ENCODE measurements at regions not wholly inside any gene's neighbourhood (a gene's known extent, or its start where the extent isn't known, plus 50 kb on each side); places are given as distances from the start of the nearest gene placed in this dataset.

DNA sequence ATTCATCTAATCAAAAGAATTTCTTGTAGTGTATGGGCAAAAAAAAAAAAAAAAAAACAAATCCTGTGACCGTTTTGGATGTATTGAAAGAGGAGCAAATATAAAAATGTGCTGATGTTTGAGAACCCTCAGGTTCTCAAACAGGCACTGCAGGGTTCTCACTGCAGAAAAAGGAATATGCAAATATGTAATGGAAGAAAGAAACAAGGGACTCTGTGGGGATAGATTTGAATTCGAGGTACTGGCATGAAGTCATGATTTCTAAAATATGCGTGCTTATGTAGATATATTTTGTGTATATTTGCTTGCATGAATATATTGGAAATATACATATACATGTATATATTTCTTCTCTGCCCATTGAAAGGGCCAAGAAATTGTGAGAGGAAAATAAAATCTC is 365.0 kb upstream of the RUNX1 start:
- H3K27me3 ChIP-seq (ENCODE audit: insufficient read depth, poor library complexity, severe bottlenecking): no peaks in the 10 kb centered on the region
- no peak for DNase-seq (ENCODE audit: low read depth in 1 of 2, low spot score in 1 of 2)
- no peak overlapping the region for H3K27ac ChIP-seq (replicated peaks)
- TF ChIP-seq POLR2AphosphoS5 (IDR thresholded peaks at IDR 0.05; ENCODE audit: low read depth): no peak
- TF ChIP-seq SPI1 (IDR thresholded peaks at IDR 0.05; ENCODE audit: borderline replicate concordance, low read depth): no peak
- TF ChIP-seq, protein P1, sequence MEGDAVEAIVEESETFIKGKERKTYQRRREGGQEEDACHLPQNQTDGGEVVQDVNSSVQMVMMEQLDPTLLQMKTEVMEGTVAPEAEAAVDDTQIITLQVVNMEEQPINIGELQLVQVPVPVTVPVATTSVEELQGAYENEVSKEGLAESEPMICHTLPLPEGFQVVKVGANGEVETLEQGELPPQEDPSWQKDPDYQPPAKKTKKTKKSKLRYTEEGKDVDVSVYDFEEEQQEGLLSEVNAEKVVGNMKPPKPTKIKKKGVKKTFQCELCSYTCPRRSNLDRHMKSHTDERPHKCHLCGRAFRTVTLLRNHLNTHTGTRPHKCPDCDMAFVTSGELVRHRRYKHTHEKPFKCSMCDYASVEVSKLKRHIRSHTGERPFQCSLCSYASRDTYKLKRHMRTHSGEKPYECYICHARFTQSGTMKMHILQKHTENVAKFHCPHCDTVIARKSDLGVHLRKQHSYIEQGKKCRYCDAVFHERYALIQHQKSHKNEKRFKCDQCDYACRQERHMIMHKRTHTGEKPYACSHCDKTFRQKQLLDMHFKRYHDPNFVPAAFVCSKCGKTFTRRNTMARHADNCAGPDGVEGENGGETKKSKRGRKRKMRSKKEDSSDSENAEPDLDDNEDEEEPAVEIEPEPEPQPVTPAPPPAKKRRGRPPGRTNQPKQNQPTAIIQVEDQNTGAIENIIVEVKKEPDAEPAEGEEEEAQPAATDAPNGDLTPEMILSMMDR (IDR thresholded peaks at IDR 0.05; ENCODE audit: insufficient read depth, low read length): no peak
- no peak overlapping the region for H3K4me3 ChIP-seq (replicated peaks; ENCODE audit: insufficient read depth, low read length)

DNA sequence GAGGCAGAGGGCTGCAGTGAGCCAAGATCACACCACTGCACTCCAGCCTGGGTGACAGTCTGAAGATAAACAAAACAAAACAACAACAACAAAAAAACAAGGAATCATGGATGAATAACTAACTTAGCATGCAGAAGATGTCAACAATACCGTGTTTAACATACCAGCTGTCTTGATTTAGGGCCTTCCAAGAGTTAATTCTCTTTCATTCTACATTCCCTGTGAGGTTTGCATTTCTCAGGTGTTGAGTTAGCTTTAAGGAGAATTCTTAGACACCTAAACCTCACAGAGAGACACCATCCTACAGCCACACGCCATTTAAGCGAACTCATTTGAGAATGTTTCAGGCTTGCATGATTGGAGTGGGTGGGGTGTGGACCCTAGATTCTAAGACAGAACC is 363.1 kb upstream of the RUNX1 start:
- no peak overlapping the region for H3K4me3 ChIP-seq (replicated peaks; ENCODE audit: insufficient read depth, low read length)
- no peaks in the 10 kb centered on the region for H3K27me3 ChIP-seq (ENCODE audit: insufficient read depth, poor library complexity, severe bottlenecking)
- TF ChIP-seq, protein P1 (IDR thresholded peaks at IDR 0.05; ENCODE audit: insufficient read depth, low read length): no peak
- TF ChIP-seq GABPA (IDR thresholded peaks at IDR 0.05; ENCODE audit: low read depth): no peak
- no peak for TF ChIP-seq SPI1 (IDR thresholded peaks at IDR 0.05; ENCODE audit: borderline replicate concordance, low read depth)
- no peak for TF ChIP-seq POLR2AphosphoS5 (IDR thresholded peaks at IDR 0.05; ENCODE audit: low read depth)
- TF ChIP-seq, protein P2, sequence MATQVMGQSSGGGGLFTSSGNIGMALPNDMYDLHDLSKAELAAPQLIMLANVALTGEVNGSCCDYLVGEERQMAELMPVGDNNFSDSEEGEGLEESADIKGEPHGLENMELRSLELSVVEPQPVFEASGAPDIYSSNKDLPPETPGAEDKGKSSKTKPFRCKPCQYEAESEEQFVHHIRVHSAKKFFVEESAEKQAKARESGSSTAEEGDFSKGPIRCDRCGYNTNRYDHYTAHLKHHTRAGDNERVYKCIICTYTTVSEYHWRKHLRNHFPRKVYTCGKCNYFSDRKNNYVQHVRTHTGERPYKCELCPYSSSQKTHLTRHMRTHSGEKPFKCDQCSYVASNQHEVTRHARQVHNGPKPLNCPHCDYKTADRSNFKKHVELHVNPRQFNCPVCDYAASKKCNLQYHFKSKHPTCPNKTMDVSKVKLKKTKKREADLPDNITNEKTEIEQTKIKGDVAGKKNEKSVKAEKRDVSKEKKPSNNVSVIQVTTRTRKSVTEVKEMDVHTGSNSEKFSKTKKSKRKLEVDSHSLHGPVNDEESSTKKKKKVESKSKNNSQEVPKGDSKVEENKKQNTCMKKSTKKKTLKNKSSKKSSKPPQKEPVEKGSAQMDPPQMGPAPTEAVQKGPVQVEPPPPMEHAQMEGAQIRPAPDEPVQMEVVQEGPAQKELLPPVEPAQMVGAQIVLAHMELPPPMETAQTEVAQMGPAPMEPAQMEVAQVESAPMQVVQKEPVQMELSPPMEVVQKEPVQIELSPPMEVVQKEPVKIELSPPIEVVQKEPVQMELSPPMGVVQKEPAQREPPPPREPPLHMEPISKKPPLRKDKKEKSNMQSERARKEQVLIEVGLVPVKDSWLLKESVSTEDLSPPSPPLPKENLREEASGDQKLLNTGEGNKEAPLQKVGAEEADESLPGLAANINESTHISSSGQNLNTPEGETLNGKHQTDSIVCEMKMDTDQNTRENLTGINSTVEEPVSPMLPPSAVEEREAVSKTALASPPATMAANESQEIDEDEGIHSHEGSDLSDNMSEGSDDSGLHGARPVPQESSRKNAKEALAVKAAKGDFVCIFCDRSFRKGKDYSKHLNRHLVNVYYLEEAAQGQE (IDR thresholded peaks at IDR 0.05; ENCODE audit: insufficient replicate concordance, low read depth): no peak
- H3K27ac ChIP-seq (replicated peaks): no peak overlapping the region
- DNase-seq (ENCODE audit: low read depth in 1 of 2, low spot score in 1 of 2): no peak

DNA sequence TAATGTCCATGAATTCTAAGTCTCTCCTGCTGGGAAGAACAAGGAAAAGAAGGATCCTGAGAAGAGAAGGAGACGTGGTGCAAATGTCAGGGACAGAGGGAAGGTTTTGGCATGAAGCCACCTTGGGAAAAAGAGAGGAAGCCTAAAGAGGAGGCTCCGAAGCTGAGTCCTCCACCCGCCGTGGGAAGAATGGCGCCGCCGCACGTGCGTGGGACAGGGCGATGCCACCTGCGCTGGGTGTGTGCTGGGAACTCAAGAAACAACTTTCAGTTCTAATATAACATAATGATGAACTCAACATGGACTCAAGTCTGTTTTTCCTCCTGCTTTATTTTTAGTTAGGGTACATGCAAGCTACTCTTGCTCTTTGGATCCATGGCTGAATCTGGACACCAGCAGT is 362.3 kb upstream of the RUNX1 start:
- Histone ChIP-seq H3K27me3 (ENCODE audit: insufficient read depth, poor library complexity, severe bottlenecking) (no peaks in the 10 kb centered on the region), H3K4me3 (replicated peaks; ENCODE audit: insufficient read depth, low read length) (no peak overlapping the region), H3K27ac (replicated peaks) (no peak overlapping the region)
- DNase-seq (ENCODE audit: low read depth in 1 of 2, low spot score in 1 of 2): no peak
- TF ChIP-seq SPI1 (IDR thresholded peaks at IDR 0.05; ENCODE audit: borderline replicate concordance, low read depth) (no peak), POLR2AphosphoS5 (IDR thresholded peaks at IDR 0.05; ENCODE audit: low read depth) (no peak)
- TF ChIP-seq, protein P2 (IDR thresholded peaks at IDR 0.05; ENCODE audit: insufficient replicate concordance, low read depth): no peak

DNA sequence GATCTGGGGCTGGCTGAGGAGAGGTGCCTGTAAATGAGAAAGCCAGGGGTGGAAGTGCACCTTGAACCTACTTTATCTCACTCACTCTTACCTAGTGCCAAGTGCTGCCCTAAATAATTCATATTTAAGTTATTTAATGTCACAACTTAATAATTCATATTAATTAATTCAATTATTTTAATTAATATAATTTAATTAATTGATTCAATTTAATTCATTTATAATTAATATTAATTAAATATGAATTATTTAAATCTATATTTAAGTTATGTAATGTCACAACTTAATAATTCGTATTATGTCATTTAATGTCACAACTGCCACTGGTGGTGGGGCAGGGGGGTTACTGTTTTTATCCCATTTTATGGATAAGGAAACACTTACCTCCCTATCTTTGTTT is 361.6 kb upstream of the RUNX1 start:
- no peak for TF ChIP-seq GABPA (IDR thresholded peaks at IDR 0.05; ENCODE audit: low read depth)
- TF ChIP-seq POLR2AphosphoS5 (IDR thresholded peaks at IDR 0.05; ENCODE audit: low read depth): no peak
- TF ChIP-seq, protein P1 (IDR thresholded peaks at IDR 0.05; ENCODE audit: insufficient read depth, low read length): no peak
- TF ChIP-seq SPI1 (IDR thresholded peaks at IDR 0.05; ENCODE audit: borderline replicate concordance, low read depth): no peak
- TF ChIP-seq, protein P2 (IDR thresholded peaks at IDR 0.05; ENCODE audit: insufficient replicate concordance, low read depth): no peak
- Histone ChIP-seq H3K4me3 (replicated peaks; ENCODE audit: insufficient read depth, low read length) (no peak overlapping the region), H3K27ac (replicated peaks) (no peak overlapping the region), H3K27me3 (ENCODE audit: insufficient read depth, poor library complexity, severe bottlenecking) (no peaks in the 10 kb centered on the region)
- no peak for DNase-seq (ENCODE audit: low read depth in 1 of 2, low spot score in 1 of 2)

All from HL-60 (cell line).